Tibial nerve (tissue), 4 donors: ENCODE measurements at regions not wholly inside any gene's neighbourhood (a gene's known extent, or its start where the extent isn't known, plus 50 kb on each side); places are given as distances from the start of the nearest gene placed in this dataset.
"Not testable (repeated sequence)": the region's sequence is repeated elsewhere in the genome, so short reads cannot be mapped to it uniquely, and the experiment has no call there.

Source experiments
- DNase-seq, 2 donors: peaks; one replicate each; pipeline ENCODE4 v3.0.0-alpha.2; 2019; ENCODE audit warnings: low spot score in 2 of 2
- H3K27ac ChIP-seq, 4 donors: fragments of 200-600 bp; sonication (generic) in 3 of 4; one replicate each; pipeline ENCODE4 v1.5.1; 2017 to 2019; ENCODE audit warnings: mild to moderate bottlenecking in 1 of 4
- H3K27me3 ChIP-seq, 2 donors: fragments of 200-600 bp; sonication (generic) in 1 of 2; one replicate each; pipeline versions ENCODE4 v1.5.1 to v1.6.0; 2017 to 2019
- H3K36me3 ChIP-seq, 3 donors: fragments of 200-600 bp; sonication (generic); one replicate each; pipeline ENCODE4 v1.5.1; 2018 to 2019
- H3K4me1 ChIP-seq, 4 donors: fragments of 200-600 bp; sonication (generic) in 3 of 4; one replicate each; pipeline ENCODE4 v1.5.1; 2017 to 2019
- H3K4me3 ChIP-seq, 4 donors: fragments of 200-600 bp; sonication (generic) in 3 of 4; one replicate each; pipeline ENCODE4 v1.5.1; 2017 to 2019; ENCODE audit warnings: mild to moderate bottlenecking in 1 of 4, moderate library complexity in 1 of 4
- H3K9me3 ChIP-seq, 4 donors: fragments of 200-600 bp; sonication (generic) in 3 of 4; one replicate each; pipeline ENCODE4 v1.5.1; 2017 to 2019
- CTCF ChIP-seq, 5 experiments: fragments of 200-600 bp in 3 of 5; fragments of 450-650 bp in 2 of 5; sonication (generic) in 3 of 5; IDR thresholded peaks; one replicate each; pipeline ENCODE4 v1.5.1; 2016 to 2019; ENCODE audit warnings: antibody characterized with exemption in 5 of 5, mild to moderate bottlenecking in 3 of 5, moderate library complexity in 2 of 5
- EP300 ChIP-seq, 2 donors: sonication (generic); formaldehyde crosslinking; IDR thresholded peaks; one replicate each; pipeline ENCODE4 v1.6.1; 2017; ENCODE audit warnings: antibody characterized with exemption in 2 of 2, mild to moderate bottlenecking in 1 of 2
- POLR2A ChIP-seq, 2 donors: fragments of 450-650 bp; IDR thresholded peaks; one replicate each; pipeline ENCODE4 v1.6.1; 2017; ENCODE audit warnings: antibody characterized with exemption in 2 of 2, mild to moderate bottlenecking in 2 of 2, moderate library complexity in 2 of 2
- WGBS, 2 donors: methylation state at CpG; one replicate each; pipeline ENCODE4 v1.1.5; 2018; 5-methylcytosine and 5-hydroxymethylcytosine counted together

GRCh38 chr12:127125607-127126259, 1141.2 kb upstream of the TMEM132C start:
- WGBS, 2 donors = 72 to 79% methylated on average over 3 of the region's 3 CpGs

GRCh38 chr12:127126260-127126628, 1140.7 kb upstream of the TMEM132C start:
- H3K4me1 ChIP-seq = no peaks in the 10 kb centered on the region
- no peak for DNase-seq
- H3K9me3 ChIP-seq = no peaks in the 10 kb centered on the region
- no peaks in the 10 kb centered on the region for H3K36me3 ChIP-seq
- TF ChIP-seq EP300 (IDR thresholded peaks at IDR 0.05) (no peak), POLR2A (IDR thresholded peaks at IDR 0.05) (no peak), CTCF (IDR thresholded peaks at IDR 0.05) (no peak)
- H3K27ac ChIP-seq = no peak overlapping the region
- WGBS, 2 donors = 89 to 96% methylated on average over 2 of the region's 2 CpGs
- no peak overlapping the region for H3K4me3 ChIP-seq
- no peaks in the 10 kb centered on the region for H3K27me3 ChIP-seq

More at GRCh38 chr12:127125607-127126259, 1141.2 kb upstream of the TMEM132C start:
- no peaks in the 10 kb centered on the region for H3K9me3 ChIP-seq
- TF ChIP-seq CTCF (IDR thresholded peaks at IDR 0.05) (no peak), EP300 (IDR thresholded peaks at IDR 0.05) (no peak), POLR2A (IDR thresholded peaks at IDR 0.05) (no peak)
- no peak for DNase-seq
- H3K4me3 ChIP-seq = no peak overlapping the region
- no peak overlapping the region for H3K27ac ChIP-seq
- no peaks in the 10 kb centered on the region for H3K4me1 ChIP-seq
- no peaks in the 10 kb centered on the region for H3K27me3 ChIP-seq
- H3K36me3 ChIP-seq = no peaks in the 10 kb centered on the region

- no peaks in the 10 kb centered on the region for H3K9me3 ChIP-seq
- no peak overlapping the region for H3K4me3 ChIP-seq
- 75 to 78% methylated on average over 3 of the region's 3 CpGs for WGBS, 2 donors
- no peak for DNase-seq
- H3K36me3 ChIP-seq = no peaks in the 10 kb centered on the region
- no peaks in the 10 kb centered on the region for H3K27me3 ChIP-seq
- no peaks in the 10 kb centered on the region for H3K4me1 ChIP-seq
- TF ChIP-seq CTCF (IDR thresholded peaks at IDR 0.05) = no peak
- TF ChIP-seq EP300 (IDR thresholded peaks at IDR 0.05) = no peak
- no peak for TF ChIP-seq POLR2A (IDR thresholded peaks at IDR 0.05)
- no peak overlapping the region for H3K27ac ChIP-seq
These were observed 1139.1 kb upstream of the TMEM132C start for GRCh38 chr12:127127897-127128296.

- TF ChIP-seq CTCF (IDR thresholded peaks at IDR 0.05) = no peak
- TF ChIP-seq EP300 (IDR thresholded peaks at IDR 0.05) = no peak
- no peak for TF ChIP-seq POLR2A (IDR thresholded peaks at IDR 0.05)
- WGBS, 2 donors = 57 to 73% methylated on average over 11 of the region's 11 CpGs
- Histone ChIP-seq H3K4me1 (no peaks in the 10 kb centered on the region), H3K4me3 (no peak overlapping the region), H3K36me3 (no peaks in the 10 kb centered on the region), H3K27me3 (no peaks in the 10 kb centered on the region), H3K9me3 (peaks cover 0 to 13% (median 0%) of the 10 kb centered on the region in 4 donors), H3K27ac (no peak overlapping the region)
- no peak for DNase-seq
These were observed 1136.4 kb upstream of the TMEM132C start for GRCh38 chr12:127130506-127131124.

- Histone ChIP-seq H3K27ac (no peak overlapping the region), H3K36me3 (no peaks in the 10 kb centered on the region), H3K4me1 (no peaks in the 10 kb centered on the region), H3K27me3 (no peaks in the 10 kb centered on the region), H3K9me3 (peaks cover 0 to 18% (median 0%) of the 10 kb centered on the region in 4 donors), H3K4me3 (no peak overlapping the region)
- DNase-seq = no peak
- WGBS, 2 donors = 64 to 71% methylated on average over 11 of the region's 11 CpGs
- TF ChIP-seq EP300 (IDR thresholded peaks at IDR 0.05) (no peak), POLR2A (IDR thresholded peaks at IDR 0.05) (no peak), CTCF (IDR thresholded peaks at IDR 0.05) (no peak)
These were observed 1133.2 kb upstream of the TMEM132C start for GRCh38 chr12:127133675-127134335.

GRCh38 chr12:127140864-127141484, 1126.0 kb upstream of the TMEM132C start:
- H3K4me3 ChIP-seq, DNase-seq, H3K36me3 ChIP-seq, H3K27me3 ChIP-seq, H3K4me1 ChIP-seq, H3K27ac ChIP-seq: not testable (repeated sequence)
- 85 to 87% methylated on average over 3 of the region's 3 CpGs for WGBS, 2 donors
- H3K9me3 ChIP-seq = peaks cover 0 to 43% (median 0%) of the 10 kb centered on the region in 4 donors
